Endothelial cell of umbilical vein (primary cell): ENCODE measurements at regions not wholly inside any gene's neighbourhood (a gene's known extent, or its start where the extent isn't known, plus 50 kb on each side); places are given as distances from the start of the nearest gene placed in this dataset.

Source experiments
- CTCF ChIP-seq, 2 donors: IDR thresholded peaks; 1 replicate in 1 of 2; 2 replicates in 1 of 2; pipeline ENCODE4 v1.5.1; 2011; ENCODE audit warnings: low read length in 2 of 2, mild to moderate bottlenecking in 2 of 2, moderate library complexity in 2 of 2, control low read depth in 1 of 2, inconsistent platforms in 1 of 2, low read depth in 1 of 2; ENCODE audit not compliant: insufficient read depth in 1 of 2; ENCODE audit errors: extremely low read depth in 1 of 2
- EZH2 ChIP-seq: IDR thresholded peaks from 2 replicates; pipeline ENCODE4 v1.6.1; 2012; ENCODE audit warnings: borderline replicate concordance, low read depth, mild to moderate bottlenecking, moderate library complexity, low read length, inconsistent platforms; ENCODE audit not compliant: severe bottlenecking
- POLR2A ChIP-seq: IDR thresholded peaks from 2 replicates; pipeline ENCODE4 v1.6.1; 2012; ENCODE audit warnings: low read depth, mild to moderate bottlenecking, control low read depth, low read length
- POLR2AphosphoS5 ChIP-seq: IDR thresholded peaks from 2 replicates; pipeline ENCODE4 v1.6.1; 2012; ENCODE audit warnings: low read depth, mild to moderate bottlenecking, control low read depth, low read length, moderate library complexity; ENCODE audit not compliant: insufficient read depth

GRCh38 chr7:19062216-19062615, 55.2 kb downstream of the TWIST1 start:
- TF ChIP-seq CTCF (IDR thresholded peaks at IDR 0.05; ENCODE audit: extremely low read depth in 1 of 2, insufficient read depth in 1 of 2, low read depth in 1 of 2, low read length in 2 of 2), result no peak
- TF ChIP-seq POLR2A, result no peak
- no peak for TF ChIP-seq EZH2
- TF ChIP-seq POLR2AphosphoS5, result no peak
